GM23338 (cell line): ENCODE measurements at regions not wholly inside any gene's neighbourhood (a gene's known extent, or its start where the extent isn't known, plus 50 kb on each side); places are given as distances from the start of the nearest gene placed in this dataset.

ENCODE experiments used
- ATAC-seq: fragments of 200-7000 bp; cut with Tn5 transposase; 3 replicates; pipeline ENCODE4 v1.9.1; 2020
- DNase-seq: peaks from one replicate; pipeline ENCODE4 v3.0.0-alpha.2; 2015; ENCODE audit warnings: low spot score
- H2AFZ ChIP-seq: fragments of 200-600 bp; sonication (generic); 2 replicates; pipeline ENCODE4 v1.8.0; 2016; ENCODE audit warnings: antibody characterized with exemption, mild to moderate bottlenecking, moderate library complexity
- H3F3A ChIP-seq: fragments of 200-600 bp; sonication (generic); replicated peaks from 2 replicates; pipeline ENCODE4 v1.8.0; 2017; ENCODE audit warnings: antibody characterized with exemption, mixed run types, low read depth
- H3K27ac ChIP-seq: fragments of 200-600 bp; sonication (generic); 2 replicates; pipeline ENCODE4 v1.6.1; 2016; ENCODE audit warnings: low read depth
- H3K27me3 ChIP-seq: fragments of 200-600 bp; sonication (generic); 2 replicates; pipeline ENCODE4 v1.8.0; 2016; ENCODE audit warnings: mild to moderate bottlenecking, mixed run types, moderate library complexity; ENCODE audit not compliant: insufficient read depth
- H3K36me3 ChIP-seq: fragments of 200-600 bp; sonication (generic); 2 replicates; pipeline ENCODE4 v1.8.0; 2016; ENCODE audit warnings: mild to moderate bottlenecking; ENCODE audit not compliant: insufficient read depth
- H3K4me1 ChIP-seq: fragments of 200-600 bp; sonication (generic); 2 replicates; pipeline ENCODE4 v1.8.0; 2016; ENCODE audit warnings: mild to moderate bottlenecking, moderate library complexity; ENCODE audit not compliant: insufficient read depth
- H3K4me2 ChIP-seq: fragments of 200-600 bp; sonication (generic); 2 replicates; pipeline ENCODE4 v1.7.1; 2017; ENCODE audit warnings: mixed run types
- H3K4me3 ChIP-seq: fragments of 200-600 bp; sonication (generic); 2 replicates; pipeline ENCODE4 v1.6.1; 2016; ENCODE audit warnings: mixed run types
- H3K79me2 ChIP-seq: fragments of 200-600 bp; sonication (generic); replicated peaks from 2 replicates; pipeline ENCODE4 v1.8.0; 2017; ENCODE audit warnings: mild to moderate bottlenecking; ENCODE audit not compliant: insufficient read depth
- H3K9me2 ChIP-seq: fragments of 200-600 bp; sonication (generic); 2 replicates; pipeline ENCODE4 v1.8.0; 2017; ENCODE audit not compliant: insufficient read depth
- H4K20me1 ChIP-seq: fragments of 200-600 bp; sonication (generic); replicated peaks from 2 replicates; pipeline ENCODE4 v1.8.0; 2017; ENCODE audit warnings: mild to moderate bottlenecking; ENCODE audit not compliant: insufficient read depth
- H3K27ac Mint-ChIP-seq: 2 replicates; pipeline ENCODE4 v1.8.0; 2020; ENCODE audit warnings: inconsistent platforms, mild to moderate bottlenecking, moderate library complexity, mixed read lengths
- H3K27me3 Mint-ChIP-seq: 3 replicates; pipeline ENCODE4 v1.8.0; 2022; ENCODE audit warnings: low read depth, mild to moderate bottlenecking, moderate library complexity, mixed read lengths, inconsistent platforms; ENCODE audit not compliant: insufficient read depth, poor library complexity
- H3K36me3 Mint-ChIP-seq: 3 replicates; pipeline ENCODE4 v1.8.0; 2021; ENCODE audit warnings: low read depth, mild to moderate bottlenecking, inconsistent platforms, moderate library complexity, mixed read lengths
- H3K4me1 Mint-ChIP-seq: 3 replicates; pipeline ENCODE4 v1.8.0; 2020; ENCODE audit warnings: mild to moderate bottlenecking, inconsistent platforms, mixed read lengths
- H3K4me3 Mint-ChIP-seq: 3 replicates; pipeline ENCODE4 v1.8.0; 2021; ENCODE audit warnings: moderate library complexity, mild to moderate bottlenecking, inconsistent platforms, mixed read lengths
- H3K9me3 Mint-ChIP-seq: 3 replicates; pipeline ENCODE4 v1.8.0; 2020; ENCODE audit warnings: moderate library complexity, mild to moderate bottlenecking, inconsistent platforms, mixed read lengths
- CREB1 ChIP-seq: fragments of 250-450 bp; sonication (Bioruptor Pico); IDR thresholded peaks from 2 replicates; pipeline ENCODE4 v1.5.0; 2020; ENCODE audit warnings: low read depth, mild to moderate bottlenecking, moderate library complexity
- EZH2 ChIP-seq: fragments of 200-600 bp; sonication (generic); IDR thresholded peaks from one replicate; pipeline ENCODE4 v1.8.0; 2017; ENCODE audit warnings: antibody characterized with exemption, mild to moderate bottlenecking, low read depth; ENCODE audit not compliant: unreplicated experiment
- EZH2phosphoT487 ChIP-seq: fragments of 200-600 bp; sonication (generic); IDR thresholded peaks from one replicate; pipeline ENCODE4 v1.8.1; 2018; ENCODE audit warnings: antibody characterized with exemption; ENCODE audit not compliant: unreplicated experiment
- JUNB ChIP-seq: IDR thresholded peaks from one replicate; pipeline ENCODE4 v1.6.1; 2016; ENCODE audit warnings: antibody characterized with exemption; ENCODE audit not compliant: unreplicated experiment
- NANOG ChIP-seq: IDR thresholded peaks from 2 replicates; pipeline ENCODE4 v1.6.1; 2016; ENCODE audit warnings: antibody characterized with exemption, borderline replicate concordance
- POLR2AphosphoS5 ChIP-seq: IDR thresholded peaks from 2 replicates; pipeline ENCODE4 v1.6.1; 2016; ENCODE audit warnings: antibody characterized with exemption, low read depth
- STAT1 ChIP-seq: IDR thresholded peaks from one replicate; pipeline ENCODE4 v1.6.1; 2016; ENCODE audit warnings: antibody characterized with exemption; ENCODE audit not compliant: unreplicated experiment
- ZNF114 ChIP-seq: fragments of 250-450 bp; sonication (Bioruptor Pico); IDR thresholded peaks from 2 replicates; pipeline ENCODE4 v1.5.0; 2020; ENCODE audit warnings: mild to moderate bottlenecking, moderate library complexity
- ZNF331 ChIP-seq: fragments of 250-450 bp; sonication (Bioruptor Pico); IDR thresholded peaks from 2 replicates; pipeline ENCODE4 v1.5.0; 2020; ENCODE audit warnings: low read depth, mild to moderate bottlenecking, moderate library complexity
- TF ChIP-seq, protein P1 (sequence below), 2 experiments: fragments of 200-600 bp in 1 of 2; sonication (generic) in 1 of 2; conservative IDR thresholded peaks; 2 replicates each; pipeline versions ENCODE4 v1.5.1 to v1.6.1; 2016 to 2017; ENCODE audit warnings: antibody characterized with exemption in 2 of 2, low read depth in 2 of 2, mild to moderate bottlenecking in 2 of 2, moderate library complexity in 1 of 2
- TF ChIP-seq, protein P2 (sequence below): IDR thresholded peaks from 2 replicates; pipeline ENCODE4 v1.6.1; 2016; ENCODE audit warnings: antibody characterized with exemption
- TF ChIP-seq, protein P3 (sequence below): fragments of 250-450 bp; sonication (Bioruptor Pico); IDR thresholded peaks from 2 replicates; pipeline ENCODE4 v1.5.0; 2020; ENCODE audit warnings: mild to moderate bottlenecking, moderate library complexity
- TF ChIP-seq, protein P4 (sequence below): IDR thresholded peaks from one replicate; pipeline ENCODE4 v1.6.1; 2018; ENCODE audit warnings: antibody characterized with exemption; ENCODE audit not compliant: unreplicated experiment

DNA sequence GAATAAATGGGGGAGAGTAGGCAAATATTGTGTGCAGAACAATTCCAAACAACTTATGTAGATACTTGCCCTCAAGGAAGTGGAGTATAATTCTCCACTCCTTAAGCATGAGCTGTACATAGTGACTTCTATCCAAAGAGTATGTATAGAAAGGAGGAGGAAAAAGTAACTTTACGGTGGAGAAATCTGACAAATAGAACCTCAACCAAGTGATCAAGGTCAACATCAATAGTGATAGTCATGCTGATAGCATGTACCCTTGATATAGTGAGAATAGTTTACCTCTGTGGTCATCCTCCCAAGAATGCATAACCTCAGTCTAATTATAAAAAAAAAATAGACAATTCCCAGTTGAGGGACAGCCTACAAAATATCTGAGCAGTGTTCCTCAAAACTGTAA, 89.1 kb upstream of the NANOS1 start:
- Mint-ChIP-seq H3K4me1 (peaks cover 9% of the 10 kb centered on the region), H3K36me3 (no peaks in the 10 kb centered on the region; the same call in 2 of the 3 replicates), H3K27me3 (peaks cover 3% of the 10 kb centered on the region), H3K9me3 (no peaks in the 10 kb centered on the region; the same call in 1 of the 3 replicates), H3K27ac (no peak overlapping the region), H3K4me3 (no peak overlapping the region)
- DNase-seq (no peak), ATAC-seq (no peak)
- no peaks in the 10 kb centered on the region for H3K36me3 ChIP-seq
- H3K79me2 ChIP-seq: no peaks in the 10 kb centered on the region
- TF ChIP-seq CREB1 (CRISPR knock-in tag) (no peak), ZNF331 (no peak), POLR2AphosphoS5 (no peak), ZNF114 (CRISPR knock-in tag) (no peak), EZH2phosphoT487 (no peak), NANOG (no peak), STAT1 (no peak), JUNB (no peak), EZH2 (no peak)
- TF ChIP-seq, protein P1, sequence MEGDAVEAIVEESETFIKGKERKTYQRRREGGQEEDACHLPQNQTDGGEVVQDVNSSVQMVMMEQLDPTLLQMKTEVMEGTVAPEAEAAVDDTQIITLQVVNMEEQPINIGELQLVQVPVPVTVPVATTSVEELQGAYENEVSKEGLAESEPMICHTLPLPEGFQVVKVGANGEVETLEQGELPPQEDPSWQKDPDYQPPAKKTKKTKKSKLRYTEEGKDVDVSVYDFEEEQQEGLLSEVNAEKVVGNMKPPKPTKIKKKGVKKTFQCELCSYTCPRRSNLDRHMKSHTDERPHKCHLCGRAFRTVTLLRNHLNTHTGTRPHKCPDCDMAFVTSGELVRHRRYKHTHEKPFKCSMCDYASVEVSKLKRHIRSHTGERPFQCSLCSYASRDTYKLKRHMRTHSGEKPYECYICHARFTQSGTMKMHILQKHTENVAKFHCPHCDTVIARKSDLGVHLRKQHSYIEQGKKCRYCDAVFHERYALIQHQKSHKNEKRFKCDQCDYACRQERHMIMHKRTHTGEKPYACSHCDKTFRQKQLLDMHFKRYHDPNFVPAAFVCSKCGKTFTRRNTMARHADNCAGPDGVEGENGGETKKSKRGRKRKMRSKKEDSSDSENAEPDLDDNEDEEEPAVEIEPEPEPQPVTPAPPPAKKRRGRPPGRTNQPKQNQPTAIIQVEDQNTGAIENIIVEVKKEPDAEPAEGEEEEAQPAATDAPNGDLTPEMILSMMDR (conservative IDR thresholded peaks at IDR 0.05; ENCODE audit: low read depth in 2 of 2): no peak
- TF ChIP-seq, protein P2, sequence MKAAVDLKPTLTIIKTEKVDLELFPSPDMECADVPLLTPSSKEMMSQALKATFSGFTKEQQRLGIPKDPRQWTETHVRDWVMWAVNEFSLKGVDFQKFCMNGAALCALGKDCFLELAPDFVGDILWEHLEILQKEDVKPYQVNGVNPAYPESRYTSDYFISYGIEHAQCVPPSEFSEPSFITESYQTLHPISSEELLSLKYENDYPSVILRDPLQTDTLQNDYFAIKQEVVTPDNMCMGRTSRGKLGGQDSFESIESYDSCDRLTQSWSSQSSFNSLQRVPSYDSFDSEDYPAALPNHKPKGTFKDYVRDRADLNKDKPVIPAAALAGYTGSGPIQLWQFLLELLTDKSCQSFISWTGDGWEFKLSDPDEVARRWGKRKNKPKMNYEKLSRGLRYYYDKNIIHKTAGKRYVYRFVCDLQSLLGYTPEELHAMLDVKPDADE: no peak
- TF ChIP-seq, protein P3, sequence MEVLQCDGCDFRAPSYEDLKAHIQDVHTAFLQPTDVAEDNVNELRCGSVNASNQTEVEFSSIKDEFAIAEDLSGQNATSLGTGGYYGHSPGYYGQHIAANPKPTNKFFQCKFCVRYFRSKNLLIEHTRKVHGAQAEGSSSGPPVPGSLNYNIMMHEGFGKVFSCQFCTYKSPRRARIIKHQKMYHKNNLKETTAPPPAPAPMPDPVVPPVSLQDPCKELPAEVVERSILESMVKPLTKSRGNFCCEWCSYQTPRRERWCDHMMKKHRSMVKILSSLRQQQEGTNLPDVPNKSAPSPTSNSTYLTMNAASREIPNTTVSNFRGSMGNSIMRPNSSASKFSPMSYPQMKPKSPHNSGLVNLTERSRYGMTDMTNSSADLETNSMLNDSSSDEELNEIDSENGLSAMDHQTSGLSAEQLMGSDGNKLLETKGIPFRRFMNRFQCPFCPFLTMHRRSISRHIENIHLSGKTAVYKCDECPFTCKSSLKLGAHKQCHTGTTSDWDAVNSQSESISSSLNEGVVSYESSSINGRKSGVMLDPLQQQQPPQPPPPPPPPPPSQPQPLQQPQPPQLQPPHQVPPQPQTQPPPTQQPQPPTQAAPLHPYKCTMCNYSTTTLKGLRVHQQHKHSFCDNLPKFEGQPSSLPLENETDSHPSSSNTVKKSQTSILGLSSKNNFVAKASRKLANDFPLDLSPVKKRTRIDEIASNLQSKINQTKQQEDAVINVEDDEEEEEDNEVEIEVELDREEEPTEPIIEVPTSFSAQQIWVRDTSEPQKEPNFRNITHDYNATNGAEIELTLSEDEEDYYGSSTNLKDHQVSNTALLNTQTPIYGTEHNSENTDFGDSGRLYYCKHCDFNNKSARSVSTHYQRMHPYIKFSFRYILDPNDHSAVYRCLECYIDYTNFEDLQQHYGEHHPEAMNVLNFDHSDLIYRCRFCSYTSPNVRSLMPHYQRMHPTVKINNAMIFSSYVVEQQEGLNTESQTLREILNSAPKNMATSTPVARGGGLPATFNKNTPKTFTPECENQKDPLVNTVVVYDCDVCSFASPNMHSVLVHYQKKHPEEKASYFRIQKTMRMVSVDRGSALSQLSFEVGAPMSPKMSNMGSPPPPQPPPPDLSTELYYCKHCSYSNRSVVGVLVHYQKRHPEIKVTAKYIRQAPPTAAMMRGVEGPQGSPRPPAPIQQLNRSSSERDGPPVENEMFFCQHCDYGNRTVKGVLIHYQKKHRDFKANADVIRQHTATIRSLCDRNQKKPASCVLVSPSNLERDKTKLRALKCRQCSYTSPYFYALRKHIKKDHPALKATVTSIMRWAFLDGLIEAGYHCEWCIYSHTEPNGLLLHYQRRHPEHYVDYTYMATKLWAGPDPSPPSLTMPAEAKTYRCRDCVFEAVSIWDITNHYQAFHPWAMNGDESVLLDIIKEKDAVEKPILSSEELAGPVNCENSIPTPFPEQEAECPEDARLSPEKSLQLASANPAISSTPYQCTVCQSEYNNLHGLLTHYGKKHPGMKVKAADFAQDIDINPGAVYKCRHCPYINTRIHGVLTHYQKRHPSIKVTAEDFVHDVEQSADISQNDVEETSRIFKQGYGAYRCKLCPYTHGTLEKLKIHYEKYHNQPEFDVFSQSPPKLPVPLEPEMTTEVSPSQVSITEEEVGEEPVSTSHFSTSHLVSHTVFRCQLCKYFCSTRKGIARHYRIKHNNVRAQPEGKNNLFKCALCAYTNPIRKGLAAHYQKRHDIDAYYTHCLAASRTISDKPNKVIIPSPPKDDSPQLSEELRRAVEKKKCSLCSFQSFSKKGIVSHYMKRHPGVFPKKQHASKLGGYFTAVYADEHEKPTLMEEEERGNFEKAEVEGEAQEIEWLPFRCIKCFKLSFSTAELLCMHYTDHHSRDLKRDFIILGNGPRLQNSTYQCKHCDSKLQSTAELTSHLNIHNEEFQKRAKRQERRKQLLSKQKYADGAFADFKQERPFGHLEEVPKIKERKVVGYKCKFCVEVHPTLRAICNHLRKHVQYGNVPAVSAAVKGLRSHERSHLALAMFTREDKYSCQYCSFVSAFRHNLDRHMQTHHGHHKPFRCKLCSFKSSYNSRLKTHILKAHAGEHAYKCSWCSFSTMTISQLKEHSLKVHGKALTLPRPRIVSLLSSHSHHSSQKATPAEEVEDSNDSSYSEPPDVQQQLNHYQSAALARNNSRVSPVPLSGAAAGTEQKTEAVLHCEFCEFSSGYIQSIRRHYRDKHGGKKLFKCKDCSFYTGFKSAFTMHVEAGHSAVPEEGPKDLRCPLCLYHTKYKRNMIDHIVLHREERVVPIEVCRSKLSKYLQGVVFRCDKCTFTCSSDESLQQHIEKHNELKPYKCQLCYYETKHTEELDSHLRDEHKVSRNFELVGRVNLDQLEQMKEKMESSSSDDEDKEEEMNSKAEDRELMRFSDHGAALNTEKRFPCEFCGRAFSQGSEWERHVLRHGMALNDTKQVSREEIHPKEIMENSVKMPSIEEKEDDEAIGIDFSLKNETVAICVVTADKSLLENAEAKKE (CRISPR knock-in tag): no peak
- TF ChIP-seq, protein P4, sequence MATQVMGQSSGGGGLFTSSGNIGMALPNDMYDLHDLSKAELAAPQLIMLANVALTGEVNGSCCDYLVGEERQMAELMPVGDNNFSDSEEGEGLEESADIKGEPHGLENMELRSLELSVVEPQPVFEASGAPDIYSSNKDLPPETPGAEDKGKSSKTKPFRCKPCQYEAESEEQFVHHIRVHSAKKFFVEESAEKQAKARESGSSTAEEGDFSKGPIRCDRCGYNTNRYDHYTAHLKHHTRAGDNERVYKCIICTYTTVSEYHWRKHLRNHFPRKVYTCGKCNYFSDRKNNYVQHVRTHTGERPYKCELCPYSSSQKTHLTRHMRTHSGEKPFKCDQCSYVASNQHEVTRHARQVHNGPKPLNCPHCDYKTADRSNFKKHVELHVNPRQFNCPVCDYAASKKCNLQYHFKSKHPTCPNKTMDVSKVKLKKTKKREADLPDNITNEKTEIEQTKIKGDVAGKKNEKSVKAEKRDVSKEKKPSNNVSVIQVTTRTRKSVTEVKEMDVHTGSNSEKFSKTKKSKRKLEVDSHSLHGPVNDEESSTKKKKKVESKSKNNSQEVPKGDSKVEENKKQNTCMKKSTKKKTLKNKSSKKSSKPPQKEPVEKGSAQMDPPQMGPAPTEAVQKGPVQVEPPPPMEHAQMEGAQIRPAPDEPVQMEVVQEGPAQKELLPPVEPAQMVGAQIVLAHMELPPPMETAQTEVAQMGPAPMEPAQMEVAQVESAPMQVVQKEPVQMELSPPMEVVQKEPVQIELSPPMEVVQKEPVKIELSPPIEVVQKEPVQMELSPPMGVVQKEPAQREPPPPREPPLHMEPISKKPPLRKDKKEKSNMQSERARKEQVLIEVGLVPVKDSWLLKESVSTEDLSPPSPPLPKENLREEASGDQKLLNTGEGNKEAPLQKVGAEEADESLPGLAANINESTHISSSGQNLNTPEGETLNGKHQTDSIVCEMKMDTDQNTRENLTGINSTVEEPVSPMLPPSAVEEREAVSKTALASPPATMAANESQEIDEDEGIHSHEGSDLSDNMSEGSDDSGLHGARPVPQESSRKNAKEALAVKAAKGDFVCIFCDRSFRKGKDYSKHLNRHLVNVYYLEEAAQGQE: no peak
- H2AFZ ChIP-seq: no peak overlapping the region
- H3K27ac ChIP-seq: no peak overlapping the region
- no peaks in the 10 kb centered on the region for H3K9me2 ChIP-seq
- H3K4me3 ChIP-seq: no peak overlapping the region
- no peaks in the 10 kb centered on the region for H3K27me3 ChIP-seq
- H3K4me2 ChIP-seq: no peak overlapping the region
- H4K20me1 ChIP-seq: no peaks in the 10 kb centered on the region
- no peaks in the 10 kb centered on the region for H3F3A ChIP-seq
- peaks cover 11% of the 10 kb centered on the region; the same call in 1 of the 2 replicates for H3K4me1 ChIP-seq
